ENCODE measurements at regions not wholly inside any gene's neighbourhood (a gene's known extent, or its start where the extent isn't known, plus 50 kb on each side); places are given as distances from the start of the nearest gene placed in this dataset.

- no peaks in the 10 kb centered on the region for H3K4me1 ChIP-seq
- TF ChIP-seq MAFK (IDR thresholded peaks at IDR 0.05; ENCODE audit: partially characterized antibody): no peak
- ChIA-PET CTCF (no interaction called here), POLR2A (no interaction called here)
- no peak overlapping the region for H3K4me2 ChIP-seq
- no peaks in the 10 kb centered on the region for H3K9me3 ChIP-seq
- H3K4me3 ChIP-seq: no peak overlapping the region
- WGBS (ENCODE audit: missing lambda C conversion rate): 88% methylated on average over 1 of the region's 1 CpG
- no peak overlapping the region for H3K27ac ChIP-seq
- DNase-seq (ENCODE audit: low read depth in 1 of 2, low spot score in 1 of 2) (no peak), ATAC-seq (no peak), FAIRE-seq (no peak)
Measured at GRCh38 chr1:113278371-113278770, 111.9 kb upstream of the MAGI3 start.

- Histone ChIP-seq H3K4me2 (no peak overlapping the region), H3K9me3 (no peaks in the 10 kb centered on the region), H3K4me1 (no peaks in the 10 kb centered on the region), H3K27ac (no peak overlapping the region), H3K4me3 (no peak overlapping the region)
- FAIRE-seq (no peak), DNase-seq (ENCODE audit: low read depth in 1 of 2, low spot score in 1 of 2) (no peak), ATAC-seq (no peak)
- ChIA-PET POLR2A (no interaction called here), CTCF (no interaction called here)
- TF ChIP-seq BCL3 (IDR thresholded peaks at IDR 0.05) (no peak), KDM5A (IDR thresholded peaks at IDR 0.05) (no peak), HEYL (CRISPR knock-in tag; IDR thresholded peaks at IDR 0.05) (no peak), HES2 (IDR thresholded peaks at IDR 0.05) (no peak), KDM1A (IDR thresholded peaks at IDR 0.05; ENCODE audit: low read depth) (no peak), POLR2A (IDR thresholded peaks at IDR 0.05; ENCODE audit: low read length) (no peak), HDAC2 (IDR thresholded peaks at IDR 0.05) (no peak), ZNF302 (CRISPR knock-in tag; IDR thresholded peaks at IDR 0.05) (no peak), USF2 (IDR thresholded peaks at IDR 0.05) (no peak), ZFP36 (IDR thresholded peaks at IDR 0.05; ENCODE audit: borderline replicate concordance, partially characterized antibody) (no peak), PHF8 (IDR thresholded peaks at IDR 0.05; ENCODE audit: borderline replicate concordance, low read depth) (no peak), SREBF2 (IDR thresholded peaks at IDR 0.05) (no peak), MAX (IDR thresholded peaks at IDR 0.05) (no peak), MAFK (IDR thresholded peaks at IDR 0.05; ENCODE audit: partially characterized antibody) (no peak), NPAS2 (CRISPR knock-in tag; IDR thresholded peaks at IDR 0.05; ENCODE audit: borderline replicate concordance) (no peak), ZSCAN20 (CRISPR knock-in tag; IDR thresholded peaks at IDR 0.05) (no peak), RNF2 (IDR thresholded peaks at IDR 0.05; ENCODE audit: borderline replicate concordance, low read depth) (no peak), E2F6 (IDR thresholded peaks at IDR 0.05; ENCODE audit: borderline replicate concordance, low read depth) (no peak)
- 84% methylated on average over 5 of the region's 5 CpGs for WGBS (ENCODE audit: missing lambda C conversion rate)
Measured at GRCh38 chr1:113278777-113279176, 111.5 kb upstream of the MAGI3 start.

- no peak overlapping the region for H3K27ac ChIP-seq
- no peaks in the 10 kb centered on the region for H3K4me1 ChIP-seq
- TF ChIP-seq RNF2 (IDR thresholded peaks at IDR 0.05; ENCODE audit: borderline replicate concordance, low read depth) (no peak), CHD4 (IDR thresholded peaks at IDR 0.05; ENCODE audit: borderline replicate concordance) (no peak), HOXB5 (CRISPR knock-in tag; IDR thresholded peaks at IDR 0.05) (no peak), JUNB (IDR thresholded peaks at IDR 0.05) (no peak), FOSL2 (IDR thresholded peaks at IDR 0.05) (no peak), FOSL2 (CRISPR knock-in tag; IDR thresholded peaks at IDR 0.05) (no peak), MAX (IDR thresholded peaks at IDR 0.05) (no peak), ZFP36 (IDR thresholded peaks at IDR 0.05; ENCODE audit: borderline replicate concordance, partially characterized antibody) (no peak), EHF (CRISPR knock-in tag; IDR thresholded peaks at IDR 0.05) (no peak), EP300 (IDR thresholded peaks at IDR 0.05) (no peak), ATOH8 (CRISPR knock-in tag; IDR thresholded peaks at IDR 0.05; ENCODE audit: low read depth) (no peak)
- H3K4me2 ChIP-seq: no peak overlapping the region
- ChIA-PET POLR2A (no interaction called here), CTCF (no interaction called here)
- WGBS (ENCODE audit: missing lambda C conversion rate): 70% methylated on average over 3 of the region's 3 CpGs
- ATAC-seq (no peak), DNase-seq (ENCODE audit: low read depth in 1 of 2, low spot score in 1 of 2) (no peak), FAIRE-seq (no peak)
- H3K9me3 ChIP-seq: no peaks in the 10 kb centered on the region
- no peak overlapping the region for H3K4me3 ChIP-seq
Measured at GRCh38 chr1:113279776-113280391, 110.4 kb upstream of the MAGI3 start.
